ENCODE measurements at regions not wholly inside any gene's neighbourhood (a gene's known extent, or its start where the extent isn't known, plus 50 kb on each side); places are given as distances from the start of the nearest gene placed in this dataset.

DNA sequence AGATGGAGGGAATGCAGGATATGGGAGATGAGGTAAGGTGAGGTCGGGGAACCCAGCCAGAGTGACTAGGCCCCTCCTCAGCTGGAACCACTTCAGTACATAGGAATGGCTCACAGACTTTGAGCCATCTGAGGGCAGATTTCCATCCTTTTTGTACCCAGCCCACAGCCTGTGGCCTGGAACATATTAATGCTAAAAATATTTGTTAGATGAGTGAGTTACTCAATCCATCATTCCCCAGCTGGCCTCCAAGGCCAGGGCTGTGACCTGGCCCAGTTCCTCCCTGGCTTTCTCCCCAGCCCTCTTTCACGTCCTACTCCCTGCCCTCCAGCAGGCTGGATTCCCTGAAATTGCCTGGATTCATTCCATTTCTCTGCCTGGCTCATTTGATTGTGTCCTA is 57.2 kb upstream of the PRDM11 start:
- Histone ChIP-seq H3K9me3 (no peaks in the 10 kb centered on the region), H3K4me1 (peaks cover 0 to 56% of the 10 kb centered on the region in 2 donors)

DNA sequence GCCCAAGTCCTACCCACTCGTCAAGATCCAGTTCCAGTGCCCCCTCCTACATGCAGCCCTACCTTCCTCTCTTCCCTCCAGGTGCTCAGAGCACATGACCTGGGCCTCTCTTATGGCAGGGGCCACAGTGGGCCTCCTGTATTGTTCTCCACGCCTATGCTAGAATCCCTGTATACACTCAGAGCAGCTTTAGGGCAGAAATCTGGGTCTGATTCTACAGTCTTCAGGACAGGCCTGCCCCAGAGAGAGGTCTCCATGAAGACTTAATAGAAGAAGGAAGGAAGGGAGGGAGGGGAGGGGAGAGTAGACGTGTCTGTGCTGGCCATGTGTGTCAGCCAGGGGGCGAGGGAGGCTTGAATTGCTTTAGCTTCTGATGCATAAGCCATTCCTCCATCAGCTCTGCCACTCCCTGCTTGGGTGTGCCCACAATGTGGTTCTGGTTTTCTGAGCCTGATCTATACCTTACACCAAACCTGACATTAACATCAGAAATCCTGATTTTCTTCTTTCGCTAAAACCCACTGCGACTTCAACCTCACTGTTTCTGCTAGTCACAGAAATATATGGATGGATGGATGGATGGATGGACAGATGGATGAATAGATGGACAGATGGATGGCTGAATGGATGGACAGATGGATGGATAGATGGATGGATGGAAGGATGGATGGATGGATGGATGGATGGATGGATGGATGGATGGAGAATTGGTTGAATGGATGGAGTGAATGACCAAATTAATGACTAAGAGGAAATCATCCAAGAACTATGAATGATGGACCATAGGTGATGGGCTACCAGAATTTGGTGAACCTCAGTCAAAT is 56.6 kb upstream of the PRDM11 start:
- peak overlapping the region; percentile 64 to 79 for H3K27ac ChIP-seq
- DNase-seq (ENCODE audit: low spot score), result no peak
- no peak overlapping the region for H3K4me3 ChIP-seq
- H3K4me1 ChIP-seq, result peaks cover 0 to 56% of the 10 kb centered on the region in 2 donors
- no peaks in the 10 kb centered on the region for H3K9me3 ChIP-seq
- H3K36me3 ChIP-seq, result no peaks in the 10 kb centered on the region
- TF ChIP-seq, protein P1, sequence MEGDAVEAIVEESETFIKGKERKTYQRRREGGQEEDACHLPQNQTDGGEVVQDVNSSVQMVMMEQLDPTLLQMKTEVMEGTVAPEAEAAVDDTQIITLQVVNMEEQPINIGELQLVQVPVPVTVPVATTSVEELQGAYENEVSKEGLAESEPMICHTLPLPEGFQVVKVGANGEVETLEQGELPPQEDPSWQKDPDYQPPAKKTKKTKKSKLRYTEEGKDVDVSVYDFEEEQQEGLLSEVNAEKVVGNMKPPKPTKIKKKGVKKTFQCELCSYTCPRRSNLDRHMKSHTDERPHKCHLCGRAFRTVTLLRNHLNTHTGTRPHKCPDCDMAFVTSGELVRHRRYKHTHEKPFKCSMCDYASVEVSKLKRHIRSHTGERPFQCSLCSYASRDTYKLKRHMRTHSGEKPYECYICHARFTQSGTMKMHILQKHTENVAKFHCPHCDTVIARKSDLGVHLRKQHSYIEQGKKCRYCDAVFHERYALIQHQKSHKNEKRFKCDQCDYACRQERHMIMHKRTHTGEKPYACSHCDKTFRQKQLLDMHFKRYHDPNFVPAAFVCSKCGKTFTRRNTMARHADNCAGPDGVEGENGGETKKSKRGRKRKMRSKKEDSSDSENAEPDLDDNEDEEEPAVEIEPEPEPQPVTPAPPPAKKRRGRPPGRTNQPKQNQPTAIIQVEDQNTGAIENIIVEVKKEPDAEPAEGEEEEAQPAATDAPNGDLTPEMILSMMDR (IDR thresholded peaks at IDR 0.05), result peak in 1 of 2 donors; percentile 45
- no peaks in the 10 kb centered on the region for H3K27me3 ChIP-seq

More for the DNA sequence above, 57.2 kb upstream of the PRDM11 start:
- H3K36me3 ChIP-seq, result no peaks in the 10 kb centered on the region
- H3K27ac ChIP-seq, result peak overlapping the region; percentile 64 to 79
- DNase-seq (ENCODE audit: low spot score), result peak; percentile 89
- TF ChIP-seq, protein P1 (IDR thresholded peaks at IDR 0.05), result no peak
- no peak overlapping the region for H3K4me3 ChIP-seq
- H3K27me3 ChIP-seq, result no peaks in the 10 kb centered on the region

DNA sequence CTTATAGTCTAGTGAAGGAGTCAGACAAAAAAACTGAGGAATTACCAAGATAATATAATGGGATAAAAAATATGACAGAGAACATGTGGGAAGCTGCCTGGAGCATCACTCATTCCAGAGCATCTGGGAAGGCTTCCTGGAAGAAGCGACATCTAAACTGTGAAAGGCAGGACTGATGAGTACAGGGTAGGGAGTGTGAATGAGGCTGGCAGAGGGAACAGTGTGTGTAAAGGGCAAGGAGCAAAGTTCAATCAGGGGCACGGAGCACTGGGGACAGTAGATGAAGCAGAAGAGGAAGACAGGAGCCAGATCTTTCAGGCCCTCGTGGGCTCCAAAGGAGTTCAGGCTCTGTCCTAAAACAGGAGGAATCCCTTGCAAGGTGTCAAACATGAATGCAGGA is 55.8 kb upstream of the PRDM11 start:
- Histone ChIP-seq H3K4me1 (peaks cover 0 to 56% of the 10 kb centered on the region in 2 donors), H3K4me3 (no peak overlapping the region), H3K27me3 (no peaks in the 10 kb centered on the region), H3K9me3 (no peaks in the 10 kb centered on the region), H3K27ac (peak overlapping the region in 1 of 2 donors; percentile 79), H3K36me3 (no peaks in the 10 kb centered on the region)
- TF ChIP-seq, protein P1 (IDR thresholded peaks at IDR 0.05), result no peak
- DNase-seq (ENCODE audit: low spot score), result no peak

DNA sequence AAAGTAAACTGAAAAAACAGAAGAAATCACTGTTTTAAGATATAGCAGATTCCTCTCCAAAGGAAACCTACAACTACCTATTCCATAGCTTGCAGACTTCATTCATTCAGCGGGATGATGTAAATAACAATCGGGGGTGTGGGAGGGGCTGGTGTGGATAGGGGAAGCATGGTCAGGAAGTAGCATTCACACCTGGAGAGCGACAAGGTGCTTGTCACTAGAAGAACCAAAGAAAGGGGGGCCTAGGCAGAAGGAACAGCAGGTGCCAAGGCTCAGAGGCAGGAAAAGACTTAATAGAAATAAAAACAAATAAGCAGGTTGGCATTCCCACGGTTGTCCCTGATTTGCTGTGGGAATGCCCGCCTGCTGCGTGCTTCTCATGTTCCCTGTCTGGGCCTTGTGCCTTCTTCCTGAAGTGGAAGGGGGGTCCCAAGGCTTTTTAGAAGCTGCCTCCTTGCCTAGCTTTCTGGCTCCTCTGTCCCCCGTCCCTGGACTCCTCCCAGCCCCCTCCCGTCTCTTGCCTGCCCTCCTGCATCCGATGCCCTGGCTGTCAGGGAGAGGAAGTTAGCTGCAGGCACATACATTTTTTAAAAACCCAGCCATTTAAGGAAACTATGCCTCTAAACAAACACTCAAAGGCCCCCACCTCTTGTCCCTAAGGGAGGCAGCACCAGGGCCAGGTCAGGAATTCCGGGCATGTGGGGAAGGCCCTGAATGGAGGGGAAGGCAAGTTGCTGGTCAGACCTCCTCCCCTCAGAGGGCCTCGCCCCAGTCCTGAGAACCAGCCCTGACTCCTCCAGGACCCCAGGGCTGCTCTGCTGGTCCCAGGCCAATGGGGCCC is 54.7 kb upstream of the PRDM11 start:
- peaks cover 0 to 56% of the 10 kb centered on the region in 2 donors for H3K4me1 ChIP-seq
- no peak for DNase-seq (ENCODE audit: low spot score)
- H3K9me3 ChIP-seq, result no peaks in the 10 kb centered on the region
- H3K27ac ChIP-seq, result peak overlapping the region in 1 of 2 donors; percentile 16
- TF ChIP-seq, protein P1 (IDR thresholded peaks at IDR 0.05), result no peak
- H3K4me3 ChIP-seq, result no peak overlapping the region
- no peaks in the 10 kb centered on the region for H3K27me3 ChIP-seq
- no peaks in the 10 kb centered on the region for H3K36me3 ChIP-seq

DNA sequence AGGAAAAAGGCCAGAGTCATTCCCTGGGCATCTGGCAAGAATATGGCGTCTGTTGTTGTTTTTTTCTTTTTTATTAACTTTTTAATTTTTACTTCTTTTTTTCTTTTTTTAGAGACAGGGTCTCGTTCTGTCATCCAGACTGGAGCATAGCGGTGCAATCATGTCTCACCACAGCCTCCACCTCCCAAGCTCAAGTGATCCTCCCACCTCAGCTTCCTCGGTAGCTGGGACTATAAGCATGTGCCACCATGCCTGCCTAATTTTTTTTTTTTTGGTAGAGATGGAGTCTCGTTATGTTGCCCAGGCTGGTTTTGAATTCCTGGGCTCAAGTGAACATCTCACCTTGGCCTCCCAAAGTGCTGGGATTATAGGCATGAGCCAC is 54.0 kb upstream of the PRDM11 start:
- Histone ChIP-seq H3K4me1 (peaks cover 0 to 50% of the 10 kb centered on the region in 2 donors), H3K27ac (no peak overlapping the region)

More for the DNA sequence above, 54.0 kb upstream of the PRDM11 start:
- H3K9me3 ChIP-seq, result no peaks in the 10 kb centered on the region
- H3K36me3 ChIP-seq, result no peaks in the 10 kb centered on the region
- TF ChIP-seq, protein P1 (IDR thresholded peaks at IDR 0.05), result no peak
- no peaks in the 10 kb centered on the region for H3K27me3 ChIP-seq
- no peak for DNase-seq (ENCODE audit: low spot score)
- H3K4me3 ChIP-seq, result no peak overlapping the region
